ENCODE measurements at regions not wholly inside any gene's neighbourhood (a gene's known extent, or its start where the extent isn't known, plus 50 kb on each side); places are given as distances from the start of the nearest gene placed in this dataset.

DNA sequence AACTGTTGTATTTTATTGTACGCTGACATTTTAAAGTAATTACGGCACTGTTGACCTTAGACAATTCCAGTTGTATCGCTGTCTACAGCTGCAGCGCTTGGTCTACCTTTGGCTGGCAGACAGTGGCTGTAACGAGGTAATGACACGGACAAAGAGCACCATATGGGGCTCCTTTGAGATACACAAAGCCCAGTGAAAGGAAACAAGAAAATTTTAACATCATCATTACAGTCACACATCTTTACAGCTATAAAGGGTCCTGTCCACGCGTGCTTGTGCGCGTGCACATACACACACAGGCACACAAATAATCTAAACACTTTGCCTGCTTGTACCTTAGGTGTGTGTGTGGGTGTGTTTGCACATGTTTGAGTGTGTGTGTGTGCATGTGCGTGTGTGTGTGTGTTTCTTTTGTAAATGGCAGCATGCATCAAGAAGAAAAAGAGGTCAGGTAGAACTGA lies 946.0 kb downstream of the NR2F1-AS1 start:
- ChIA-PET CTCF (interaction anchor here (1.8 kb wide), 1 partner anchor 12 kb away, joined by 4 read pairs; no protein-coding TSS in a partner anchor), POLR2A (no interaction called here)
- Histone ChIP-seq H3K9ac (replicated peaks; ENCODE audit: extremely low read depth, insufficient read depth, low read length) (no peak overlapping the region), H3K4me2 (ENCODE audit: insufficient read depth, low read length) (no peak overlapping the region), H3K27ac (ENCODE audit: insufficient read depth, low read depth, low read length) (no peak overlapping the region), H4K20me1 (replicated peaks; ENCODE audit: control insufficient read depth, extremely low read depth, insufficient read depth, low read length) (no peaks in the 10 kb centered on the region), H2AFZ (ENCODE audit: low read depth, low read length) (no peak overlapping the region), H3K36me3 (ENCODE audit: control insufficient read depth in 2 of 2, extremely low read depth in 1 of 2, insufficient read depth in 2 of 2, low read length in 2 of 2) (no peaks in the 10 kb centered on the region), H3K4me3 (replicated peaks in 1 of 3; ENCODE audit: insufficient read depth in 1 of 3, low read depth in 1 of 3, low read length in 3 of 3) (no peak overlapping the region), H3K9me3 (replicated peaks; ENCODE audit: control insufficient read depth, insufficient read depth, low read length) (no peaks in the 10 kb centered on the region), H3K9me1 (replicated peaks; ENCODE audit: control insufficient read depth, extremely low read depth, insufficient read depth, low read length) (no peaks in the 10 kb centered on the region), H3K27me3 (ENCODE audit: control insufficient read depth in 2 of 2, insufficient read depth in 2 of 2, low read length in 2 of 2) (no peaks in the 10 kb centered on the region), H3K4me1 (ENCODE audit: control insufficient read depth, extremely low read depth, insufficient read depth, low read length) (no peaks in the 10 kb centered on the region), H3K79me2 (ENCODE audit: control insufficient read depth, insufficient read depth, low read length) (no peaks in the 10 kb centered on the region)
- intact Hi-C loops (cut with micrococcal nuclease), result no loop called here
- no TSS peak for BruUV-seq (replicated peaks)
- no peak for TF ChIP-seq JUN (IDR thresholded peaks at IDR 0.05; ENCODE audit: borderline replicate concordance, insufficient read depth, insufficient read length, low read depth)
- no peak for TF ChIP-seq POLR2AphosphoS5 (IDR thresholded peaks at IDR 0.05; ENCODE audit: insufficient read depth, low read depth, low read length)
- no peak for TF ChIP-seq GATA2 (IDR thresholded peaks at IDR 0.05; ENCODE audit: insufficient read depth, insufficient read length, low read depth, low read length)
- TF ChIP-seq EZH2 (IDR thresholded peaks at IDR 0.05; ENCODE audit: borderline replicate concordance, low read depth, low read length, severe bottlenecking), result no peak
- TF ChIP-seq, protein P1, sequence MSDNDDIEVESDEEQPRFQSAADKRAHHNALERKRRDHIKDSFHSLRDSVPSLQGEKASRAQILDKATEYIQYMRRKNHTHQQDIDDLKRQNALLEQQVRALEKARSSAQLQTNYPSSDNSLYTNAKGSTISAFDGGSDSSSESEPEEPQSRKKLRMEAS (IDR thresholded peaks at IDR 0.05; ENCODE audit: insufficient read depth, insufficient read length), result no peak
- no peak for TF ChIP-seq POLR2A (IDR thresholded peaks at IDR 0.05; ENCODE audit: low read depth, low read length)
- no peak for DNase-seq (ENCODE audit: low read depth, low spot score)
- no peak for FAIRE-seq
- dilution Hi-C loops (cut with MboI; ENCODE audit: extremely low pct_ligation_motif_present, low sequenced_read_pairs), result no loop called here

DNA sequence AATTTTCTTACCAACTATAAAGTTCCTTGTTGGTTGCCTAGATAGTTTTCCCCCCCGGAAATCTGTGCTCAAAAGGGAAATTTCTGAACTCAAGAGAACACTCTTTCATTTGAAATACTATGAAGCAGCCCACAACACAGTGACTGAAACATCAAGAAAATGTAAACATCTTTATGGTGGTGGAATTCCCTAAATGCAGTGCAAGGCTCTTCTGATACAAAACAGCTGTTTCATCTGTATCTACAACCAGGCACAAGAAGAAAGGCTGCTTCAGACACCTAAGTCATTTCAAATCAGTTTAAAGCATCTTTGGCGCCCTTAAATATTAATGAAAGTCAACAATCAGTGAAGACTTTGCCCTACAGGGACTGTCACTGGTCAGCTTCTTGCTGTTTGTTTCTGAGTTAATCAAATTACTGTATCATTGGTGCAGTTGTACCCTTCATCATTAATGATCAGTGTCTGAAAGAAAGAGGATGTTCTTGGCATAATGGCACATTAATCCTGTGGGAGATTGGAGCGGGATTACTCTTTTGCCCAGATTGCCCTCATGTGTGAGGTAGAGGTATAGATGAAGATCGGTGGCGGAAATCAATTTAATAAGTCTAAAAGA lies 947.0 kb downstream of the NR2F1-AS1 start:
- no peaks in the 10 kb centered on the region for H3K9me3 ChIP-seq (replicated peaks; ENCODE audit: control insufficient read depth, insufficient read depth, low read length)
- H3K27me3 ChIP-seq (ENCODE audit: control insufficient read depth in 2 of 2, insufficient read depth in 2 of 2, low read length in 2 of 2), result no peaks in the 10 kb centered on the region
- H2AFZ ChIP-seq (ENCODE audit: low read depth, low read length), result no peak overlapping the region
- intact Hi-C loops (cut with micrococcal nuclease) (no loop called here), dilution Hi-C loops (cut with MboI; ENCODE audit: extremely low pct_ligation_motif_present, low sequenced_read_pairs) (no loop called here)
- no TSS peak for BruUV-seq (replicated peaks)
- no peak overlapping the region for H3K9ac ChIP-seq (replicated peaks; ENCODE audit: extremely low read depth, insufficient read depth, low read length)
- ChIA-PET CTCF (no interaction called here), POLR2A (no interaction called here)
- no peaks in the 10 kb centered on the region for H3K4me1 ChIP-seq (ENCODE audit: control insufficient read depth, extremely low read depth, insufficient read depth, low read length)
- no peak overlapping the region for H3K4me2 ChIP-seq (ENCODE audit: insufficient read depth, low read length)
- no peak overlapping the region for H3K27ac ChIP-seq (ENCODE audit: insufficient read depth, low read depth, low read length)
- no peaks in the 10 kb centered on the region for H4K20me1 ChIP-seq (replicated peaks; ENCODE audit: control insufficient read depth, extremely low read depth, insufficient read depth, low read length)
- DNase-seq (ENCODE audit: low read depth, low spot score), result no peak
- TF ChIP-seq JUN (IDR thresholded peaks at IDR 0.05; ENCODE audit: borderline replicate concordance, insufficient read depth, insufficient read length, low read depth) (no peak), FOS (IDR thresholded peaks at IDR 0.05; ENCODE audit: borderline replicate concordance, insufficient read depth, low read length) (no peak), POLR2A (IDR thresholded peaks at IDR 0.05; ENCODE audit: low read depth, low read length) (no peak), POLR2AphosphoS5 (IDR thresholded peaks at IDR 0.05; ENCODE audit: insufficient read depth, low read depth, low read length) (no peak)
- TF ChIP-seq, protein P2, sequence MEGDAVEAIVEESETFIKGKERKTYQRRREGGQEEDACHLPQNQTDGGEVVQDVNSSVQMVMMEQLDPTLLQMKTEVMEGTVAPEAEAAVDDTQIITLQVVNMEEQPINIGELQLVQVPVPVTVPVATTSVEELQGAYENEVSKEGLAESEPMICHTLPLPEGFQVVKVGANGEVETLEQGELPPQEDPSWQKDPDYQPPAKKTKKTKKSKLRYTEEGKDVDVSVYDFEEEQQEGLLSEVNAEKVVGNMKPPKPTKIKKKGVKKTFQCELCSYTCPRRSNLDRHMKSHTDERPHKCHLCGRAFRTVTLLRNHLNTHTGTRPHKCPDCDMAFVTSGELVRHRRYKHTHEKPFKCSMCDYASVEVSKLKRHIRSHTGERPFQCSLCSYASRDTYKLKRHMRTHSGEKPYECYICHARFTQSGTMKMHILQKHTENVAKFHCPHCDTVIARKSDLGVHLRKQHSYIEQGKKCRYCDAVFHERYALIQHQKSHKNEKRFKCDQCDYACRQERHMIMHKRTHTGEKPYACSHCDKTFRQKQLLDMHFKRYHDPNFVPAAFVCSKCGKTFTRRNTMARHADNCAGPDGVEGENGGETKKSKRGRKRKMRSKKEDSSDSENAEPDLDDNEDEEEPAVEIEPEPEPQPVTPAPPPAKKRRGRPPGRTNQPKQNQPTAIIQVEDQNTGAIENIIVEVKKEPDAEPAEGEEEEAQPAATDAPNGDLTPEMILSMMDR (IDR thresholded peaks at IDR 0.05; ENCODE audit: extremely low read depth in 1 of 2, insufficient read depth in 1 of 2, low read depth in 1 of 2, low read length in 2 of 2), result no peak
- H3K4me3 ChIP-seq (replicated peaks in 1 of 3; ENCODE audit: insufficient read depth in 1 of 3, low read depth in 1 of 3, low read length in 3 of 3), result no peak overlapping the region
- H3K9me1 ChIP-seq (replicated peaks; ENCODE audit: control insufficient read depth, extremely low read depth, insufficient read depth, low read length), result no peaks in the 10 kb centered on the region
- no peaks in the 10 kb centered on the region for H3K79me2 ChIP-seq (ENCODE audit: control insufficient read depth, insufficient read depth, low read length)
- FAIRE-seq, result no peak
- H3K36me3 ChIP-seq (ENCODE audit: control insufficient read depth in 2 of 2, extremely low read depth in 1 of 2, insufficient read depth in 2 of 2, low read length in 2 of 2), result no peaks in the 10 kb centered on the region

Measured in endothelial cell of umbilical vein (primary cell).